H1 (cell line): ENCODE measurements at regions not wholly inside any gene's neighbourhood (a gene's known extent, or its start where the extent isn't known, plus 50 kb on each side); places are given as distances from the start of the nearest gene placed in this dataset.

ENCODE experiments used
- CTCF ChIA-PET: fragments of 300-600 bp; sonication (Branson Sonifier 250); formaldehyde crosslinking; loops from one replicate; lab custom pipeline; 2021; ENCODE audit not compliant: partially characterized antibody; lab: Charles Lee
- POLR2A ChIA-PET: fragments of 300-600 bp; sonication (Branson Sonifier 250); formaldehyde crosslinking; loops from one replicate; lab custom pipeline; 2021; ENCODE audit warnings: inconsistent platforms; ENCODE audit not compliant: partially characterized antibody; lab: Charles Lee
- DNase-seq, 2 experiments: peaks; one replicate each; pipeline versions ENCODE4 v3.0.0 to v3.0.0-alpha.2; 2010 to 2022; ENCODE audit warnings: low spot score in 2 of 2, low read depth in 1 of 2, mixed read lengths in 1 of 2
- FAIRE-seq: peaks from 2 replicates; lab custom pipeline; 2011; peaks lifted over from hg19 to GRCh38; lab: Jason Lieb, UNC
- H2AFZ ChIP-seq: 2 replicates; pipeline ENCODE4 v1.8.1; 2012; ENCODE audit warnings: low read length, inconsistent platforms
- H2AK5ac ChIP-seq: 2 replicates; pipeline ENCODE4 v1.6.1; 2013; ENCODE audit warnings: low read depth, low read length
- H2BK120ac ChIP-seq: replicated peaks from 2 replicates; pipeline ENCODE3; 2013; ENCODE audit warnings: low read depth, low read length, inconsistent platforms
- H2BK12ac ChIP-seq: 2 replicates; pipeline ENCODE4 v1.6.1; 2013; ENCODE audit warnings: low read depth, low read length
- H2BK15ac ChIP-seq: 2 replicates; pipeline ENCODE4 v1.6.1; 2013; ENCODE audit warnings: low read length
- H2BK20ac ChIP-seq: 2 replicates; pipeline ENCODE4 v1.6.1; 2013; ENCODE audit warnings: low read length
- H2BK5ac ChIP-seq: 2 replicates; pipeline ENCODE4 v1.6.1; 2013; ENCODE audit warnings: low read depth, low read length
- H3K14ac ChIP-seq: 2 replicates; pipeline ENCODE4 v1.6.1; 2013; ENCODE audit warnings: inconsistent platforms; ENCODE audit not compliant: insufficient read length
- H3K18ac ChIP-seq: 2 replicates; pipeline ENCODE4 v1.6.1; 2013; ENCODE audit warnings: low read length; ENCODE audit errors: extremely low read depth
- H3K23ac ChIP-seq: 2 replicates; pipeline ENCODE4 v1.6.1; 2013; ENCODE audit warnings: inconsistent platforms; ENCODE audit not compliant: insufficient read length
- H3K23me2 ChIP-seq: 2 replicates; pipeline ENCODE4 v1.6.1; 2013; ENCODE audit warnings: low read depth, low read length
- H3K27ac ChIP-seq: 2 replicates; pipeline ENCODE4 v1.6.1; 2011; ENCODE audit warnings: low read depth, low read length, inconsistent platforms
- H3K27me3 ChIP-seq, 4 experiments: replicated peaks in 1 of 4; 1 replicate in 1 of 4; 2 replicates in 3 of 4; pipeline versions ENCODE4 v1.6.1 to v1.8.1; 2011 to 2013; ENCODE audit warnings: low read length in 3 of 4, mild to moderate bottlenecking in 3 of 4, inconsistent platforms in 2 of 4, mixed read lengths in 2 of 4, moderate library complexity in 1 of 4; ENCODE audit not compliant: control insufficient read depth in 3 of 4, insufficient read depth in 3 of 4; ENCODE audit errors: extremely low read depth in 1 of 4
- H3K36me3 ChIP-seq, 4 experiments: 2 replicates each; pipeline versions ENCODE4 v1.6.1 to v1.8.1; 2011 to 2013; ENCODE audit warnings: mild to moderate bottlenecking in 4 of 4, low read length in 3 of 4, moderate library complexity in 2 of 4, control low read depth in 1 of 4, inconsistent platforms in 1 of 4; ENCODE audit not compliant: insufficient read depth in 4 of 4, control insufficient read depth in 2 of 4
- H3K4ac ChIP-seq: replicated peaks from 2 replicates; pipeline ENCODE3; 2013; ENCODE audit warnings: low read length, low read depth, mixed read lengths, inconsistent platforms; ENCODE audit not compliant: insufficient read length
- H3K4me1 ChIP-seq, 4 experiments: replicated peaks in 1 of 4; 1 replicate in 1 of 4; 2 replicates in 3 of 4; pipeline versions ENCODE4 v1.6.1 to v1.8.1; 2011 to 2013; ENCODE audit warnings: low read length in 3 of 4, inconsistent platforms in 2 of 4, mixed read lengths in 1 of 4; ENCODE audit not compliant: insufficient read depth in 4 of 4, control insufficient read depth in 3 of 4
- H3K4me2 ChIP-seq, 2 experiments: 2 replicates each; pipeline versions ENCODE4 v1.6.1 to v1.8.1; 2011 to 2013; ENCODE audit warnings: low read depth in 2 of 2, low read length in 2 of 2, control low read depth in 1 of 2, inconsistent platforms in 1 of 2, mild to moderate bottlenecking in 1 of 2; ENCODE audit not compliant: insufficient read depth in 1 of 2
- H3K4me3 ChIP-seq, 4 experiments: fragments of 200-600, 300-600 bp in 1 of 4; sonication (generic), shearing (Covaris generic), sonication (Bioruptor Twin) in 1 of 4; 2 replicates each; pipeline versions ENCODE4 v1.5.1 to v1.8.1; 2011 to 2016; ENCODE audit warnings: low read length in 4 of 4, low read depth in 3 of 4, control low read depth in 2 of 4, inconsistent platforms in 2 of 4, mild to moderate bottlenecking in 2 of 4, mixed read lengths in 1 of 4, moderate library complexity in 1 of 4; ENCODE audit not compliant: insufficient read depth in 2 of 4; ENCODE audit errors: extremely low read depth in 1 of 4
- H3K56ac ChIP-seq: replicated peaks from 2 replicates; pipeline ENCODE3; 2013; ENCODE audit warnings: low read depth, mild to moderate bottlenecking, mixed read lengths, low read length, inconsistent platforms; ENCODE audit not compliant: insufficient read length
- H3K79me1 ChIP-seq: 2 replicates; pipeline ENCODE4 v1.6.1; 2013; ENCODE audit warnings: low read depth, low read length, control low read depth
- H3K79me2 ChIP-seq, 2 experiments: 2 replicates each; pipeline versions ENCODE4 v1.6.1 to v1.8.1; 2012 to 2013; ENCODE audit warnings: low read length in 2 of 2, mild to moderate bottlenecking in 2 of 2, inconsistent platforms in 1 of 2; ENCODE audit not compliant: insufficient read depth in 2 of 2, control insufficient read depth in 1 of 2
- H3K9ac ChIP-seq, 4 experiments: replicated peaks in 1 of 4; 1 replicate in 1 of 4; 2 replicates in 3 of 4; pipeline versions ENCODE4 v1.6.1 to v1.8.1; 2011 to 2013; ENCODE audit warnings: low read depth in 3 of 4, low read length in 3 of 4, control low read depth in 2 of 4, mild to moderate bottlenecking in 2 of 4, moderate library complexity in 2 of 4, inconsistent platforms in 1 of 4; ENCODE audit errors: extremely low read depth in 1 of 4
- H3K9me3 ChIP-seq, 2 experiments: 2 replicates each; pipeline versions ENCODE4 v1.6.1 to v1.8.1; 2012 to 2013; ENCODE audit warnings: mild to moderate bottlenecking in 2 of 2, moderate library complexity in 2 of 2, control low read depth in 1 of 2, inconsistent platforms in 1 of 2, low read depth in 1 of 2, low read length in 1 of 2, mixed read lengths in 1 of 2; ENCODE audit not compliant: insufficient read depth in 2 of 2
- H4K20me1 ChIP-seq, 2 experiments: replicated peaks in 1 of 2; 2 replicates each; pipeline versions ENCODE3 to v1.8.1; 2011 to 2013; ENCODE audit warnings: inconsistent platforms in 2 of 2, low read length in 2 of 2, mild to moderate bottlenecking in 1 of 2; ENCODE audit not compliant: insufficient read depth in 2 of 2, control insufficient read depth in 1 of 2
- H4K5ac ChIP-seq: 2 replicates; pipeline ENCODE4 v1.6.1; 2013; ENCODE audit warnings: low read length, low read depth, mixed read lengths, inconsistent platforms; ENCODE audit not compliant: insufficient read length
- H4K8ac ChIP-seq: 2 replicates; pipeline ENCODE4 v1.8.0; 2013; ENCODE audit warnings: mild to moderate bottlenecking, moderate library complexity, low read length, inconsistent platforms; ENCODE audit not compliant: insufficient read depth; ENCODE audit errors: extremely low read depth
- H4K91ac ChIP-seq: replicated peaks from 2 replicates; pipeline ENCODE3; 2013; ENCODE audit warnings: low read length, mixed read lengths, inconsistent platforms; ENCODE audit not compliant: insufficient read length
- CREB1 ChIP-seq: IDR thresholded peaks from 2 replicates; pipeline ENCODE4 v1.6.1; 2012; ENCODE audit warnings: inconsistent platforms
- HDAC2 ChIP-seq, 2 experiments: fragments of 300-600 bp in 1 of 2; sonication (generic) in 1 of 2; IDR thresholded peaks; 2 replicates each; pipeline ENCODE4 v1.6.1; 2011 to 2012; ENCODE audit warnings: low read depth in 2 of 2, low read length in 2 of 2, mild to moderate bottlenecking in 2 of 2, moderate library complexity in 2 of 2, borderline replicate concordance in 1 of 2, inconsistent platforms in 1 of 2
- SAP30 ChIP-seq: fragments of 300-600 bp; sonication (generic); IDR thresholded peaks from 2 replicates; pipeline ENCODE4 v1.7.1; 2012; ENCODE audit warnings: low read length, moderate library complexity, mild to moderate bottlenecking, inconsistent platforms; ENCODE audit not compliant: insufficient read depth, insufficient replicate concordance
- SRF ChIP-seq: IDR thresholded peaks from 2 replicates; pipeline ENCODE4 v1.6.1; 2011; ENCODE audit warnings: mild to moderate bottlenecking, low read depth, low read length, moderate library complexity
- WGBS, 2 experiments: shearing (Covaris generic) in 1 of 2; methylation state at CpG; one replicate each; pipeline versions ENCODE4 v1.1.6 to v1.1.7; 2013 to 2015; ENCODE audit warnings: low lambda C conversion rate in 2 of 2, mixed read lengths in 2 of 2, inconsistent platforms in 1 of 2, low coverage in 1 of 2, missing lambda C conversion rate in 1 of 2; ENCODE audit not compliant: insufficient replicate concordance in 2 of 2, insufficient coverage in 1 of 2, insufficient read length in 1 of 2; ENCODE audit errors: extremely low coverage in 1 of 2, missing lambda C conversion rate in 1 of 2; 5-methylcytosine and 5-hydroxymethylcytosine counted together

- no peak overlapping the region for H2BK12ac ChIP-seq
- POLR2A ChIA-PET, result no interaction called here
- FAIRE-seq (no peak), DNase-seq (no peak)
- H3K4me2 ChIP-seq, result no peak overlapping the region
- no peaks in the 10 kb centered on the region for H3K79me2 ChIP-seq
- no peak overlapping the region for H3K4ac ChIP-seq
- H3K79me1 ChIP-seq, result no peaks in the 10 kb centered on the region
- no peaks in the 10 kb centered on the region for H3K27me3 ChIP-seq
- H3K23ac ChIP-seq, result no peak overlapping the region
- H4K8ac ChIP-seq, result no peak overlapping the region
- H2AK5ac ChIP-seq, result no peak overlapping the region
- no peak overlapping the region for H4K91ac ChIP-seq
- H2BK5ac ChIP-seq, result no peak overlapping the region
- H4K20me1 ChIP-seq, result no peaks in the 10 kb centered on the region
- no peaks in the 10 kb centered on the region for H3K23me2 ChIP-seq
- H3K14ac ChIP-seq, result no peak overlapping the region
- H3K36me3 ChIP-seq, result no peaks in the 10 kb centered on the region
- no peak overlapping the region for H2BK20ac ChIP-seq
- H3K18ac ChIP-seq, result no peak overlapping the region
- no peak for TF ChIP-seq HDAC2 (IDR thresholded peaks at IDR 0.05; ENCODE audit: borderline replicate concordance in 1 of 2, low read depth in 2 of 2, low read length in 2 of 2)
- no peak for TF ChIP-seq SRF
- no peak for TF ChIP-seq SAP30
- TF ChIP-seq CREB1, result no peak
- no peak overlapping the region for H2AFZ ChIP-seq
- H2BK15ac ChIP-seq, result no peak overlapping the region
- 88% methylated on average over 3 of the region's 3 CpGs; no CpG with 5 or more reads in 1 of the 2 experiments for WGBS, 2 experiments
- no peak overlapping the region for H2BK120ac ChIP-seq
- H4K5ac ChIP-seq, result no peak overlapping the region
- no peaks in the 10 kb centered on the region for H3K9me3 ChIP-seq
- H3K56ac ChIP-seq, result no peak overlapping the region
- H3K9ac ChIP-seq, result no peak overlapping the region
- H3K27ac ChIP-seq, result no peak overlapping the region
- CTCF ChIA-PET, result interaction anchor here (0.7 kb wide), 1 partner anchor 16 kb away, joined by 3 read pairs; no protein-coding TSS in a partner anchor
- no peaks in the 10 kb centered on the region for H3K4me1 ChIP-seq
- no peak overlapping the region for H3K4me3 ChIP-seq
Measured at GRCh38 chr9:73738741-73739530, 587.3 kb downstream of the ANXA1 start.
